MM.1S (cell line): ENCODE measurements at regions not wholly inside any gene's neighbourhood (a gene's known extent, or its start where the extent isn't known, plus 50 kb on each side); places are given as distances from the start of the nearest gene placed in this dataset.

Experiments used
- DNase-seq: peaks from one replicate; pipeline ENCODE4 v3.0.0-alpha.2; 2015
- H2AFZ ChIP-seq: fragments of 300-600 bp; sonication (generic); 2 replicates; pipeline ENCODE4 v1.6.0; 2016; ENCODE audit warnings: antibody characterized with exemption, low read length
- H3F3A ChIP-seq: fragments of 300-600 bp; sonication (generic); 2 replicates; pipeline ENCODE4 v1.6.1; 2016; ENCODE audit warnings: mild to moderate bottlenecking, antibody characterized with exemption, low read length, moderate library complexity, mixed read lengths; ENCODE audit not compliant: insufficient read depth
- H3K27ac ChIP-seq: fragments of 300-600 bp; sonication (generic); 2 replicates; pipeline ENCODE4 v1.5.1; 2016; ENCODE audit warnings: mild to moderate bottlenecking, low read length
- H3K27me3 ChIP-seq: fragments of 300-600 bp; sonication (generic); replicated peaks from 2 replicates; pipeline ENCODE4 v1.6.0; 2016; ENCODE audit warnings: low read length; ENCODE audit not compliant: insufficient read depth
- H3K36me3 ChIP-seq: fragments of 300-600 bp; sonication (generic); replicated peaks from 2 replicates; pipeline ENCODE4 v1.6.1; 2016; ENCODE audit warnings: mild to moderate bottlenecking, low read length, mixed read lengths; ENCODE audit not compliant: insufficient read depth
- H3K4me1 ChIP-seq: fragments of 300-600 bp; sonication (generic); 2 replicates; pipeline ENCODE4 v1.6.1; 2016; ENCODE audit warnings: low read length, mixed read lengths
- H3K4me2 ChIP-seq: fragments of 300-600 bp; sonication (generic); 2 replicates; pipeline ENCODE4 v1.6.0; 2016; ENCODE audit warnings: low read depth, low read length
- H3K4me3 ChIP-seq: fragments of 300-600 bp; sonication (generic); 2 replicates; pipeline ENCODE4 v1.5.1; 2016; ENCODE audit warnings: low read length, mixed read lengths
- H3K79me2 ChIP-seq: fragments of 300-600 bp; sonication (generic); 2 replicates; pipeline ENCODE4 v1.6.1; 2016; ENCODE audit warnings: mixed run types, low read length, mixed read lengths
- H3K9ac ChIP-seq: fragments of 300-600 bp; sonication (generic); 2 replicates; pipeline ENCODE4 v1.6.1; 2016; ENCODE audit warnings: low read length, mixed read lengths
- H3K9me2 ChIP-seq: fragments of 300-600 bp; sonication (generic); replicated peaks from 2 replicates; pipeline ENCODE4 v1.6.1; 2016; ENCODE audit warnings: mild to moderate bottlenecking, low read length, mixed read lengths; ENCODE audit not compliant: insufficient read depth
- H3K9me3 ChIP-seq: fragments of 300-600 bp; sonication (generic); replicated peaks from 2 replicates; pipeline ENCODE4 v1.6.1; 2016; ENCODE audit warnings: mild to moderate bottlenecking, low read length, mixed read lengths; ENCODE audit not compliant: insufficient read depth
- H4K20me1 ChIP-seq: fragments of 300-600 bp; sonication (generic); 2 replicates; pipeline ENCODE4 v1.6.1; 2016; ENCODE audit warnings: mild to moderate bottlenecking, low read length, moderate library complexity, mixed read lengths; ENCODE audit not compliant: insufficient read depth
- CTCF ChIP-seq: fragments of 300-600 bp; sonication (generic); IDR thresholded peaks from 2 replicates; pipeline ENCODE4 v1.5.1; 2016; ENCODE audit warnings: antibody characterized with exemption, low read length, mixed read lengths
- EZH2 ChIP-seq: fragments of 300-600 bp; sonication (generic); optimal IDR thresholded peaks from 2 replicates; pipeline ENCODE3; 2017; ENCODE audit warnings: low read depth, mild to moderate bottlenecking, antibody characterized with exemption, low read length, mixed read lengths
- EZH2phosphoT487 ChIP-seq: fragments of 300-600 bp; sonication (generic); IDR thresholded peaks from 2 replicates; pipeline ENCODE4 v1.6.1; 2018; ENCODE audit warnings: antibody characterized with exemption, low read length

DNA sequence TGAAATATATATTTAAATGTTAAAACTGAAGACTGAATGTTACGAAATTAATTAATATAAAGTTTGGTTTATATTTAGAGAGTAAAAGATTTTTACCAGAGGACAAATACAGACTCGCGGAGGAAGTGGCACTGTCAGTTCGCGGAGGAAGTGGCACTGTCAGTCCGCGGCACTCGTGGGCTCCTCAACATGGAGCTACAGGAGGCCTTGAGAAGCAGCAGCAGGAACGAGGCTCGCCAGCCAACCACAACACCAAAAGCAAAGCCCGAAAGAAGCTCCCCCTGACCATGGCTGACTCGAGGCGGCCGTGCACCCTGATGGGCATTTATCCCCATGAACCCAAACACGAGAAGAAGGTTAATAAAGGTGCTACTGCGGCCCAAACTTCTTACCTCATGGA is 125.3 kb upstream of the PABPC4L start:
- no peak overlapping the region for H3K9ac ChIP-seq
- no peak overlapping the region for H3K27ac ChIP-seq
- no peaks in the 10 kb centered on the region for H3K9me2 ChIP-seq
- no peaks in the 10 kb centered on the region for H4K20me1 ChIP-seq
- H3K4me1 ChIP-seq, result no peaks in the 10 kb centered on the region
- no peaks in the 10 kb centered on the region for H3F3A ChIP-seq
- H3K9me3 ChIP-seq, result no peaks in the 10 kb centered on the region
- H3K36me3 ChIP-seq, result no peaks in the 10 kb centered on the region
- no peaks in the 10 kb centered on the region for H3K27me3 ChIP-seq
- DNase-seq, result no peak
- H3K4me3 ChIP-seq, result no peak overlapping the region
- H2AFZ ChIP-seq, result no peak overlapping the region
- H3K4me2 ChIP-seq, result no peak overlapping the region
- H3K79me2 ChIP-seq, result no peaks in the 10 kb centered on the region
- TF ChIP-seq EZH2 (no peak), CTCF (no peak), EZH2phosphoT487 (no peak)

GRCh38 chr4:134324179-134324578 is 122.6 kb upstream of the PABPC4L start:
- H3K27ac ChIP-seq, result no peak overlapping the region
- DNase-seq, result no peak
- TF ChIP-seq EZH2 (no peak), EZH2phosphoT487 (no peak), CTCF (no peak)
- H2AFZ ChIP-seq, result no peak overlapping the region
- H3K4me1 ChIP-seq, result no peaks in the 10 kb centered on the region
- no peaks in the 10 kb centered on the region for H3F3A ChIP-seq
- H3K9ac ChIP-seq, result no peak overlapping the region
- no peaks in the 10 kb centered on the region for H3K36me3 ChIP-seq
- H3K4me2 ChIP-seq, result no peak overlapping the region
- H4K20me1 ChIP-seq, result no peaks in the 10 kb centered on the region
- H3K27me3 ChIP-seq, result no peaks in the 10 kb centered on the region
- no peaks in the 10 kb centered on the region for H3K79me2 ChIP-seq
- H3K9me3 ChIP-seq, result no peaks in the 10 kb centered on the region
- H3K9me2 ChIP-seq, result no peaks in the 10 kb centered on the region
- no peak overlapping the region for H3K4me3 ChIP-seq

GRCh38 chr4:134320048-134320447 is 118.5 kb upstream of the PABPC4L start:
- H3K9me3 ChIP-seq, result no peaks in the 10 kb centered on the region
- H3K27me3 ChIP-seq, result no peaks in the 10 kb centered on the region
- no peaks in the 10 kb centered on the region for H4K20me1 ChIP-seq
- no peaks in the 10 kb centered on the region for H3K4me1 ChIP-seq
- no peaks in the 10 kb centered on the region for H3F3A ChIP-seq
- H3K4me2 ChIP-seq, result no peak overlapping the region
- no peak for DNase-seq
- no peak overlapping the region for H2AFZ ChIP-seq
- H3K9ac ChIP-seq, result no peak overlapping the region
- no peaks in the 10 kb centered on the region for H3K79me2 ChIP-seq
- no peak for TF ChIP-seq EZH2
- TF ChIP-seq EZH2phosphoT487, result no peak
- no peak for TF ChIP-seq CTCF
- H3K4me3 ChIP-seq, result no peak overlapping the region
- H3K9me2 ChIP-seq, result no peaks in the 10 kb centered on the region
- H3K27ac ChIP-seq, result no peak overlapping the region
- no peaks in the 10 kb centered on the region for H3K36me3 ChIP-seq

- Histone ChIP-seq H3K27me3 (no peaks in the 10 kb centered on the region), H3K4me1 (no peaks in the 10 kb centered on the region), H3K9ac (no peak overlapping the region), H3F3A (no peaks in the 10 kb centered on the region), H3K36me3 (no peaks in the 10 kb centered on the region), H2AFZ (no peak overlapping the region), H4K20me1 (no peaks in the 10 kb centered on the region), H3K9me3 (no peaks in the 10 kb centered on the region), H3K27ac (no peak overlapping the region), H3K79me2 (no peaks in the 10 kb centered on the region), H3K9me2 (no peaks in the 10 kb centered on the region), H3K4me2 (no peak overlapping the region), H3K4me3 (no peak overlapping the region)
- TF ChIP-seq EZH2, result no peak
- no peak for TF ChIP-seq EZH2phosphoT487
- TF ChIP-seq CTCF, result no peak
- DNase-seq, result no peak
Observed at GRCh38 chr4:134313591-134313990, 112.0 kb upstream of the PABPC4L start.
